ENCODE measurements at regions not wholly inside any gene's neighbourhood (a gene's known extent, or its start where the extent isn't known, plus 50 kb on each side); places are given as distances from the start of the nearest gene placed in this dataset.
A peak's percentile ranks its signal among the peaks of the same experiment; 100 is the strongest.

- 81 to 90% (median 88%) methylated on average over 1 to 2 of the region's 2 CpGs for WGBS, 4 donors
- Histone ChIP-seq H3K4me1 (replicated peaks in 1 of 2) (no peaks in the 10 kb centered on the region), H3K27me3 (no peaks in the 10 kb centered on the region), H3K9me3 (replicated peaks in 1 of 3) (no peaks in the 10 kb centered on the region), H3K27ac (no peak overlapping the region), H3K4me3 (no peak overlapping the region), H3K36me3 (replicated peaks in 1 of 2) (no peaks in the 10 kb centered on the region)
- intact Hi-C loops (cut with DNase I), result no loop called here
- DNase-seq, result no peak
- TF ChIP-seq, protein P1, sequence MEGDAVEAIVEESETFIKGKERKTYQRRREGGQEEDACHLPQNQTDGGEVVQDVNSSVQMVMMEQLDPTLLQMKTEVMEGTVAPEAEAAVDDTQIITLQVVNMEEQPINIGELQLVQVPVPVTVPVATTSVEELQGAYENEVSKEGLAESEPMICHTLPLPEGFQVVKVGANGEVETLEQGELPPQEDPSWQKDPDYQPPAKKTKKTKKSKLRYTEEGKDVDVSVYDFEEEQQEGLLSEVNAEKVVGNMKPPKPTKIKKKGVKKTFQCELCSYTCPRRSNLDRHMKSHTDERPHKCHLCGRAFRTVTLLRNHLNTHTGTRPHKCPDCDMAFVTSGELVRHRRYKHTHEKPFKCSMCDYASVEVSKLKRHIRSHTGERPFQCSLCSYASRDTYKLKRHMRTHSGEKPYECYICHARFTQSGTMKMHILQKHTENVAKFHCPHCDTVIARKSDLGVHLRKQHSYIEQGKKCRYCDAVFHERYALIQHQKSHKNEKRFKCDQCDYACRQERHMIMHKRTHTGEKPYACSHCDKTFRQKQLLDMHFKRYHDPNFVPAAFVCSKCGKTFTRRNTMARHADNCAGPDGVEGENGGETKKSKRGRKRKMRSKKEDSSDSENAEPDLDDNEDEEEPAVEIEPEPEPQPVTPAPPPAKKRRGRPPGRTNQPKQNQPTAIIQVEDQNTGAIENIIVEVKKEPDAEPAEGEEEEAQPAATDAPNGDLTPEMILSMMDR (IDR thresholded peaks at IDR 0.05), result no peak
- TF ChIP-seq POLR2A (IDR thresholded peaks at IDR 0.05), result no peak
Measured at GRCh38 chr2:234259440-234259839, 208.9 kb downstream of the SPP2 start.

GRCh38 chr2:234258562-234259141, 208.2 kb downstream of the SPP2 start:
- H3K27ac ChIP-seq, result no peak overlapping the region
- intact Hi-C loops (cut with DNase I), result no loop called here
- no peaks in the 10 kb centered on the region for H3K27me3 ChIP-seq
- H3K36me3 ChIP-seq (replicated peaks in 1 of 2), result no peaks in the 10 kb centered on the region
- no peaks in the 10 kb centered on the region for H3K9me3 ChIP-seq (replicated peaks in 1 of 3)
- 77 to 93% (median 87%) methylated on average over 3 to 5 of the region's 5 CpGs for WGBS, 4 donors
- H3K4me3 ChIP-seq, result no peak overlapping the region
- TF ChIP-seq, protein P1 (IDR thresholded peaks at IDR 0.05), result no peak
- TF ChIP-seq POLR2A (IDR thresholded peaks at IDR 0.05), result no peak
- no peaks in the 10 kb centered on the region for H3K4me1 ChIP-seq (replicated peaks in 1 of 2)
- DNase-seq, result no peak

GRCh38 chr2:234257859-234258561, 207.5 kb downstream of the SPP2 start:
- H3K27me3 ChIP-seq, result no peaks in the 10 kb centered on the region
- no peaks in the 10 kb centered on the region for H3K4me1 ChIP-seq (replicated peaks in 1 of 2)
- H3K36me3 ChIP-seq (replicated peaks in 1 of 2), result no peaks in the 10 kb centered on the region
- no peak overlapping the region for H3K4me3 ChIP-seq
- H3K27ac ChIP-seq, result no peak overlapping the region
- 40 to 46% (median 42%) methylated on average over 10 of the region's 10 CpGs for WGBS, 4 donors
- intact Hi-C loops (cut with DNase I), result no loop called here
- TF ChIP-seq POLR2A (IDR thresholded peaks at IDR 0.05), result no peak
- TF ChIP-seq, protein P1 (IDR thresholded peaks at IDR 0.05), result peak; percentile 25 to 60 (median 40)
- H3K9me3 ChIP-seq (replicated peaks in 1 of 3), result no peaks in the 10 kb centered on the region
- DNase-seq, result peak; percentile 33 to 85 (median 77)

DNA sequence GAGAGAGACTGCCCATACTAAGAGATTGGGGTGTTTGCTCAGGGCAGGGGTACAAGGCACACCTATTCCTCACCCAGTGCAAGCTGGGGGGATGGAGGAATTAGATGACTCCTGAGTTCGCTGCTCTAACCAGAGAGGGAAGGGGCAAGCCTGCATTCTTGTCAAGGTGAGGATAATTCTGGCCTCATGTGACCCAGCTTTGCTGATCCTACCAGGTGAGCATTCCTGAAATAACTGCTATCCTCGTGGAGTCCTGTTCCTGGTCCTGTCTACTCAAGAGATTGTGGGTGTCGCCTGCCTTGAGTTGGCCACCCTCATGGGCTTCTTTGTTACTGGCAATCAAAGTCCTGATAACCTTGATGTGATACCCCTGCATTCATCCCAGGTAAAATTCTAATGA, 206.0 kb downstream of the SPP2 start:
- H3K27me3 ChIP-seq, result no peaks in the 10 kb centered on the region
- no peak for TF ChIP-seq POLR2A (IDR thresholded peaks at IDR 0.05)
- TF ChIP-seq, protein P1 (IDR thresholded peaks at IDR 0.05), result no peak
- H3K9me3 ChIP-seq (replicated peaks in 1 of 3), result no peaks in the 10 kb centered on the region
- H3K27ac ChIP-seq, result no peak overlapping the region
- DNase-seq, result no peak
- no peak overlapping the region for H3K4me3 ChIP-seq
- WGBS, 4 donors, result 36 to 76% (median 63%) methylated on average over 2 to 3 of the region's 3 CpGs
- H3K36me3 ChIP-seq (replicated peaks in 1 of 2), result no peaks in the 10 kb centered on the region
- H3K4me1 ChIP-seq (replicated peaks in 1 of 2), result no peaks in the 10 kb centered on the region
- intact Hi-C loops (cut with DNase I), result no loop called here
